Small intestine (tissue), 7 donors: ENCODE measurements at regions not wholly inside any gene's neighbourhood (a gene's known extent, or its start where the extent isn't known, plus 50 kb on each side); places are given as distances from the start of the nearest gene placed in this dataset.
A peak's percentile ranks its signal among the peaks of the same experiment; 100 is the strongest.
"Not testable (repeated sequence)": the region's sequence is repeated elsewhere in the genome, so short reads cannot be mapped to it uniquely, and the experiment has no call there.

Source experiments
- DNase-seq, 2 donors: peaks; one replicate each; pipeline versions ENCODE4 v3.0.0 to v3.0.0-alpha.2; 2013
- FAIRE-seq: peaks from 2 replicates; lab custom pipeline; 2012; peaks lifted over from hg19 to GRCh38; lab: Jason Lieb, UNC
- H3K27ac ChIP-seq, 3 donors: one replicate each; pipeline ENCODE4 v1.5.1; 2013; ENCODE audit warnings: low read length in 2 of 3, mild to moderate bottlenecking in 2 of 3, control low read depth in 1 of 3, inconsistent platforms in 1 of 3, low read depth in 1 of 3, moderate library complexity in 1 of 3
- H3K27me3 ChIP-seq, 3 donors: one replicate each; pipeline ENCODE4 v1.6.1; 2013; ENCODE audit warnings: low read length in 3 of 3, inconsistent platforms in 1 of 3; ENCODE audit not compliant: control insufficient read depth in 3 of 3, insufficient read depth in 3 of 3
- H3K36me3 ChIP-seq, 3 donors: one replicate each; pipeline ENCODE4 v1.6.1; 2013; ENCODE audit warnings: low read length in 3 of 3, inconsistent platforms in 1 of 3, low read depth in 1 of 3, mild to moderate bottlenecking in 1 of 3, moderate library complexity in 1 of 3; ENCODE audit not compliant: control insufficient read depth in 3 of 3, insufficient read depth in 2 of 3
- H3K4me1 ChIP-seq, 3 donors: one replicate each; pipeline ENCODE4 v1.6.1; 2013; ENCODE audit warnings: low read length in 2 of 3, inconsistent platforms in 1 of 3, low read depth in 1 of 3, mild to moderate bottlenecking in 1 of 3, moderate library complexity in 1 of 3; ENCODE audit not compliant: control insufficient read depth in 3 of 3, insufficient read depth in 2 of 3
- H3K4me3 ChIP-seq, 3 donors: one replicate each; pipeline ENCODE4 v1.5.1; 2013; ENCODE audit warnings: low read length in 3 of 3, control low read depth in 1 of 3, inconsistent platforms in 1 of 3, low read depth in 1 of 3, mild to moderate bottlenecking in 1 of 3, moderate library complexity in 1 of 3
- H3K9me3 ChIP-seq, 2 donors: one replicate each; pipeline ENCODE4 v1.6.1; 2013; ENCODE audit warnings: low read depth in 1 of 2, low read length in 1 of 2; ENCODE audit not compliant: control insufficient read depth in 2 of 2, insufficient read depth in 1 of 2
- WGBS, 3 donors: extraction: QIAGEN DNeasy Blood & Tissue Kit; methylation state at CpG; one replicate each; pipeline ENCODE4 v1.1.7; 2013; 5-methylcytosine and 5-hydroxymethylcytosine counted together
- donor health status: healthy with polysubstance abuse.
- donor health status: control.
- donor health status: control.
- donor health status: Bipolar disorder and iron deficiency.
- donor health status: healthy.

DNA sequence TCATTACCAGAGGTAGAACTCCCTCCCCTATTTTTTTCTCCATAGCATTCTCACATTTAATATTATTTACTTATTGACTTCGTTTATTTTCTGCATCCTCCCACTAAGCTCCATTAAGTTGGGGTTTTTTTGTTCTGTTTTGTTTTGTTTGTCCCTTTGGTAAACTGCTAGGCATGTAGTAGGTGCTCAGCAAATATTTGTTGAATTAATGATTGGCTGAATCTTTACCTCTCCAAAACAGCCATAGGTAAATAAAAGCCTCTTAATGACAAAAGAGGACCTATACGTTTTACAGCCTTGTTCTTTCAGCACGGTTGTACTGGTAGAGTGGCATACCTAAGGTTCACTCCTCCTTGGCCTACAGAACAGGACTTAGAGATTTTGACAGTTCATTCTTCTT lies 52.0 kb downstream of the PRORP start:
- Histone ChIP-seq H3K4me1 (no peaks in the 10 kb centered on the region), H3K9me3 (no peaks in the 10 kb centered on the region), H3K36me3 (peaks cover 0 to 2% (median 0%) of the 10 kb centered on the region in 3 donors), H3K27me3 (no peaks in the 10 kb centered on the region), H3K27ac (no peak overlapping the region), H3K4me3 (no peak overlapping the region)
- no peak for DNase-seq
- 85 to 91% (median 85%) methylated on average over 3 of the region's 3 CpGs for whole genome bisulfite sequencing, 3 donors
- FAIRE-seq, result no peak

- 81 to 97% (median 83%) methylated on average over 7 of the region's 7 CpGs for WGBS, 3 donors
- no peaks in the 10 kb centered on the region for H3K9me3 ChIP-seq
Measured at GRCh38 chr14:35180179-35180578, 57.8 kb downstream of the PRORP start.

DNA sequence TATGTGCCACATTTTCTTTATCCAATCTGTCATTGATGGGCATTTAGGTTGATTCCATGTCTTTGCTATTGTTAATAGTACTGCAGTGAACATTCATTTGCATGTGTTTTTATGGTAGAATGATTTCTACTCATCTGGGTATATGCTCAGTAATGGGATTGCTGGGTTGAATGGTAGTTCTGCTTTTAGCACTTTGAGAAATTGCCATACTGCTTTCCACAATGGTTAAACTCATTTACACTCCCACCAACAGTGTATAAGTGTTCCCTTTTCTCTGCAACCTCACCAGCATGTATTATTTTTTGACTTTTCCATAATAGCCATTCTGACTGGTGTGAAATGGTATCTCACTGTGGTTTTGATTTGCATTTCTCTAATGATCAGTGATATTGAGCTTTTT lies 62.5 kb downstream of the PRORP start:
- not testable (repeated sequence) for H3K27ac ChIP-seq, H3K27me3 ChIP-seq, H3K36me3 ChIP-seq, H3K4me1 ChIP-seq, H3K4me3 ChIP-seq, H3K9me3 ChIP-seq, FAIRE-seq, DNase-seq

More at GRCh38 chr14:35180179-35180578, 57.8 kb downstream of the PRORP start:
- Histone ChIP-seq H3K36me3 (peaks cover 0 to 3% (median 0%) of the 10 kb centered on the region in 3 donors), H3K4me1 (no peaks in the 10 kb centered on the region), H3K4me3 (no peak overlapping the region), H3K27ac (no peak overlapping the region), H3K27me3 (no peaks in the 10 kb centered on the region)
- DNase-seq, result no peak
- FAIRE-seq, result no peak

- Histone ChIP-seq H3K36me3 (peaks cover 2 to 10% (median 5%) of the 10 kb centered on the region in 3 donors), H3K9me3 (no peaks in the 10 kb centered on the region), H3K27ac (no peak overlapping the region), H3K4me1 (no peaks in the 10 kb centered on the region), H3K4me3 (no peak overlapping the region), H3K27me3 (no peaks in the 10 kb centered on the region)
- FAIRE-seq (no peak), DNase-seq (no peak)
- WGBS, 3 donors, result 79 to 95% (median 90%) methylated on average over 1 of the region's 1 CpG
Measured at GRCh38 chr14:35189422-35189821, 67.1 kb downstream of the PRORP start.

GRCh38 chr14:35193161-35193560 lies 70.8 kb downstream of the PRORP start:
- no peak for FAIRE-seq
- no peaks in the 10 kb centered on the region for H3K27me3 ChIP-seq
- DNase-seq, result no peak

GRCh38 chr14:35194183-35194582 lies 71.8 kb downstream of the PRORP start:
- not testable (repeated sequence) for FAIRE-seq, DNase-seq, H3K4me1 ChIP-seq, H3K27me3 ChIP-seq, H3K27ac ChIP-seq, H3K4me3 ChIP-seq, H3K36me3 ChIP-seq, H3K9me3 ChIP-seq
- WGBS, 3 donors, result 86 to 100% (median 97%) methylated on average over 1 of the region's 1 CpG

More at GRCh38 chr14:35193161-35193560, 70.8 kb downstream of the PRORP start:
- H3K4me1 ChIP-seq, result no peaks in the 10 kb centered on the region
- H3K27ac ChIP-seq, result no peak overlapping the region
- H3K4me3 ChIP-seq, result no peak overlapping the region
- H3K36me3 ChIP-seq, result peaks cover 2 to 6% (median 2%) of the 10 kb centered on the region in 3 donors
- H3K9me3 ChIP-seq, result no peaks in the 10 kb centered on the region

DNA sequence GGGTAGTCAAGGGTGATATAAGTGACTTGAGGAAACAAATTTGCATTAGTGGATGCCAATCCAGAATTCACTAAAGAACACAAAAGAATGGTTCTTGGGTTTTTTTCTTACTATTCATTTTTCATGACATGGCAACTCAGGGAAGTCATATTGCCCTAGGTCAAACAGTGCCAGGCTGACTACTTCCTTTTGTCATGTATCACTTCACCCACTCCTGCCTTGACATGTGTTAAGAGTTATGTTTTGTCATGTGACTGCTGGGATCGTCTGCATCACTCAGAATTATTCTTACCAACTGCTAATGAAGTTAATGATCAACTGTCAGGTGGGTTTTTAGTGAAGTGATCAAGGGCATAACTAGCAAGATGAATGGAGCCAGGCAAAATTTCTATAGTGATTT lies 74.2 kb downstream of the PRORP start:
- Histone ChIP-seq H3K27ac (no peak overlapping the region), H3K27me3 (no peaks in the 10 kb centered on the region), H3K4me3 (no peak overlapping the region), H3K4me1 (no peaks in the 10 kb centered on the region), H3K36me3 (peaks cover 0 to 2% (median 2%) of the 10 kb centered on the region in 3 donors), H3K9me3 (no peaks in the 10 kb centered on the region)
- DNase-seq (peak; percentile 8 to 42), FAIRE-seq (no peak)
- WGBS, 3 donors, result 11 to 17% (median 17%) methylated on average over 1 of the region's 1 CpG

DNA sequence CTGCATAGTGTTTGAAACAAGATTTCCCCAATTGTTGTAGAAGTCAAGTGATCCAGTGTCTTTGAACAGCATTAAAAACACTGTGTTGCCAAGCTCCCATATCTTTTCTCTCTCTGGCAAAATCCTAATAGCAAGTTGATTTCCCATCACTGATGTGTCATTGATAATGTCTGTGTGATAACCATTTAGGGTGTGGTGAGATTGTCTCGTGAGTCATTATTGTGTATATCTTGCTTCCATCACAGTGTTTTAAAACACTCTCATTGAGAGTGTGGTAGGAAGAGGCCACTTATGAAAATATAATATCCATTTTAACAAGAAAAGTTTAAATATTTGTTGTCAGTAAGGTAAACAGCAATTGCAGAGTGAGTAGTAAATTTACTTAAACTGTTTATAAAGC lies 74.7 kb downstream of the PRORP start:
- Histone ChIP-seq H3K4me1 (no peaks in the 10 kb centered on the region), H3K27ac (no peak overlapping the region), H3K4me3 (no peak overlapping the region), H3K9me3 (no peaks in the 10 kb centered on the region), H3K36me3 (peaks cover 0 to 2% (median 2%) of the 10 kb centered on the region in 3 donors), H3K27me3 (no peaks in the 10 kb centered on the region)
- FAIRE-seq (no peak), DNase-seq (peak in 1 of 2 donors; percentile 43)
- 2 to 28% (median 5%) methylated on average over 1 of the region's 1 CpG for WGBS, 3 donors

- Histone ChIP-seq H3K27ac (no peak overlapping the region), H3K4me3 (no peak overlapping the region), H3K4me1 (no peaks in the 10 kb centered on the region), H3K27me3 (no peaks in the 10 kb centered on the region), H3K36me3 (peaks cover 0 to 2% (median 0%) of the 10 kb centered on the region in 3 donors), H3K9me3 (no peaks in the 10 kb centered on the region)
- no peak for FAIRE-seq
- DNase-seq, result peak in 1 of 2 donors; percentile 16
- WGBS, 3 donors, result 71 to 83% (median 76%) methylated on average over 3 of the region's 3 CpGs
Measured at GRCh38 chr14:35201066-35201465, 78.7 kb downstream of the PRORP start.
